ENCODE measurements at regions not wholly inside any gene's neighbourhood (a gene's known extent, or its start where the extent isn't known, plus 50 kb on each side); places are given as distances from the start of the nearest gene placed in this dataset.

DNA sequence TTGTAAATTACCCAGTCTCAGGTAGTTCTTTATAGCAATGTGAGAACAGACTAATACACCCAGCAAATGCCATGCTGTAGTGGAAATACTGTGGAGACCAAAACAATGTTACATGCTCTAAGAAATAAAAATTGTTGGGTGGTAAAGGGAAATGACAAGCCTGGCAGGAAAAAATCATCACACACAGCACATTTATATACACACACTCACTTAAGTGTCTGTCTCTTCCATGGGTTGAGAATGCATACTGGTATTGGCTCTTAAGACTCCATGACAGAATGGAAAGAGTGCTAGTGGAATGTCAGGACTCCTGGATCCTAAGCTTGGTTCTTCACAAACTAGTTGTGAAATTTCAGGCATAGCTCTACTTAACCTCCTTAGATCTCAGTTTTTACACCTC is 343.0 kb downstream of the CD83 start:
- no peak for ATAC-seq
- TF ChIP-seq OSR1 (CRISPR knock-in tag; IDR thresholded peaks at IDR 0.05) (no peak), ESRRG (CRISPR knock-in tag; IDR thresholded peaks at IDR 0.05) (no peak), ZNF8 (CRISPR knock-in tag; IDR thresholded peaks at IDR 0.05) (no peak), TCF4 (CRISPR knock-in tag; IDR thresholded peaks at IDR 0.05; ENCODE audit: borderline replicate concordance) (no peak), ZNF70 (CRISPR knock-in tag; IDR thresholded peaks at IDR 0.05) (no peak), SNAI2 (CRISPR knock-in tag; IDR thresholded peaks at IDR 0.05) (no peak), PATZ1 (CRISPR knock-in tag; IDR thresholded peaks at IDR 0.05; ENCODE audit: borderline replicate concordance) (no peak), ARNTL (CRISPR knock-in tag; IDR thresholded peaks at IDR 0.05; ENCODE audit: borderline replicate concordance, low read depth) (no peak), ZNF565 (CRISPR knock-in tag; conservative IDR thresholded peaks at IDR 0.05; ENCODE audit: low read depth) (no peak), PPARA (CRISPR knock-in tag; IDR thresholded peaks at IDR 0.05; ENCODE audit: borderline replicate concordance) (no peak)
- TF ChIP-seq, protein P1, sequence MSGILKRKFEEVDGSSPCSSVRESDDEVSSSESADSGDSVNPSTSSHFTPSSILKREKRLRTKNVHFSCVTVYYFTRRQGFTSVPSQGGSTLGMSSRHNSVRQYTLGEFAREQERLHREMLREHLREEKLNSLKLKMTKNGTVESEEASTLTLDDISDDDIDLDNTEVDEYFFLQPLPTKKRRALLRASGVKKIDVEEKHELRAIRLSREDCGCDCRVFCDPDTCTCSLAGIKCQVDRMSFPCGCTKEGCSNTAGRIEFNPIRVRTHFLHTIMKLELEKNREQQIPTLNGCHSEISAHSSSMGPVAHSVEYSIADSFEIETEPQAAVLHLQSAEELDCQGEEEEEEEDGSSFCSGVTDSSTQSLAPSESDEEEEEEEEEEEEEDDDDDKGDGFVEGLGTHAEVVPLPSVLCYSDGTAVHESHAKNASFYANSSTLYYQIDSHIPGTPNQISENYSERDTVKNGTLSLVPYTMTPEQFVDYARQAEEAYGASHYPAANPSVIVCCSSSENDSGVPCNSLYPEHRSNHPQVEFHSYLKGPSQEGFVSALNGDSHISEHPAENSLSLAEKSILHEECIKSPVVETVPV (CRISPR knock-in tag; IDR thresholded peaks at IDR 0.05), result no peak
- TF ChIP-seq, protein P2, sequence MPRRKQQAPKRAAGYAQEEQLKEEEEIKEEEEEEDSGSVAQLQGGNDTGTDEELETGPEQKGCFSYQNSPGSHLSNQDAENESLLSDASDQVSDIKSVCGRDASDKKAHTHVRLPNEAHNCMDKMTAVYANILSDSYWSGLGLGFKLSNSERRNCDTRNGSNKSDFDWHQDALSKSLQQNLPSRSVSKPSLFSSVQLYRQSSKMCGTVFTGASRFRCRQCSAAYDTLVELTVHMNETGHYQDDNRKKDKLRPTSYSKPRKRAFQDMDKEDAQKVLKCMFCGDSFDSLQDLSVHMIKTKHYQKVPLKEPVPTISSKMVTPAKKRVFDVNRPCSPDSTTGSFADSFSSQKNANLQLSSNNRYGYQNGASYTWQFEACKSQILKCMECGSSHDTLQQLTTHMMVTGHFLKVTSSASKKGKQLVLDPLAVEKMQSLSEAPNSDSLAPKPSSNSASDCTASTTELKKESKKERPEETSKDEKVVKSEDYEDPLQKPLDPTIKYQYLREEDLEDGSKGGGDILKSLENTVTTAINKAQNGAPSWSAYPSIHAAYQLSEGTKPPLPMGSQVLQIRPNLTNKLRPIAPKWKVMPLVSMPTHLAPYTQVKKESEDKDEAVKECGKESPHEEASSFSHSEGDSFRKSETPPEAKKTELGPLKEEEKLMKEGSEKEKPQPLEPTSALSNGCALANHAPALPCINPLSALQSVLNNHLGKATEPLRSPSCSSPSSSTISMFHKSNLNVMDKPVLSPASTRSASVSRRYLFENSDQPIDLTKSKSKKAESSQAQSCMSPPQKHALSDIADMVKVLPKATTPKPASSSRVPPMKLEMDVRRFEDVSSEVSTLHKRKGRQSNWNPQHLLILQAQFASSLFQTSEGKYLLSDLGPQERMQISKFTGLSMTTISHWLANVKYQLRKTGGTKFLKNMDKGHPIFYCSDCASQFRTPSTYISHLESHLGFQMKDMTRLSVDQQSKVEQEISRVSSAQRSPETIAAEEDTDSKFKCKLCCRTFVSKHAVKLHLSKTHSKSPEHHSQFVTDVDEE (CRISPR knock-in tag; IDR thresholded peaks at IDR 0.05), result no peak

GRCh38 chr6:14462135-14462534 is 344.6 kb downstream of the CD83 start:
- TF ChIP-seq SNAI2 (CRISPR knock-in tag; IDR thresholded peaks at IDR 0.05), result no peak
- TF ChIP-seq, protein P1 (CRISPR knock-in tag; IDR thresholded peaks at IDR 0.05), result no peak
- no peak for TF ChIP-seq RARB (CRISPR knock-in tag; IDR thresholded peaks at IDR 0.05)
- TF ChIP-seq, protein P2 (CRISPR knock-in tag; IDR thresholded peaks at IDR 0.05), result no peak
- TF ChIP-seq ISL1 (CRISPR knock-in tag; IDR thresholded peaks at IDR 0.05), result no peak
- no peak for TF ChIP-seq CREB5 (CRISPR knock-in tag; IDR thresholded peaks at IDR 0.05; ENCODE audit: low read depth)
- TF ChIP-seq PPARA (CRISPR knock-in tag; IDR thresholded peaks at IDR 0.05; ENCODE audit: borderline replicate concordance), result no peak
- TF ChIP-seq PATZ1 (CRISPR knock-in tag; IDR thresholded peaks at IDR 0.05; ENCODE audit: borderline replicate concordance), result no peak
- TF ChIP-seq ZNF70 (CRISPR knock-in tag; IDR thresholded peaks at IDR 0.05), result no peak
- TF ChIP-seq TOX (CRISPR knock-in tag; IDR thresholded peaks at IDR 0.05; ENCODE audit: borderline replicate concordance), result no peak
- TF ChIP-seq CSDC2 (CRISPR knock-in tag; IDR thresholded peaks at IDR 0.05), result no peak
- no peak for TF ChIP-seq TCF4 (CRISPR knock-in tag; IDR thresholded peaks at IDR 0.05; ENCODE audit: borderline replicate concordance)
- no peak for TF ChIP-seq ARNTL (CRISPR knock-in tag; IDR thresholded peaks at IDR 0.05; ENCODE audit: borderline replicate concordance, low read depth)
- TF ChIP-seq BACH2 (CRISPR knock-in tag; IDR thresholded peaks at IDR 0.05; ENCODE audit: borderline replicate concordance), result no peak
- TF ChIP-seq, protein P3, sequence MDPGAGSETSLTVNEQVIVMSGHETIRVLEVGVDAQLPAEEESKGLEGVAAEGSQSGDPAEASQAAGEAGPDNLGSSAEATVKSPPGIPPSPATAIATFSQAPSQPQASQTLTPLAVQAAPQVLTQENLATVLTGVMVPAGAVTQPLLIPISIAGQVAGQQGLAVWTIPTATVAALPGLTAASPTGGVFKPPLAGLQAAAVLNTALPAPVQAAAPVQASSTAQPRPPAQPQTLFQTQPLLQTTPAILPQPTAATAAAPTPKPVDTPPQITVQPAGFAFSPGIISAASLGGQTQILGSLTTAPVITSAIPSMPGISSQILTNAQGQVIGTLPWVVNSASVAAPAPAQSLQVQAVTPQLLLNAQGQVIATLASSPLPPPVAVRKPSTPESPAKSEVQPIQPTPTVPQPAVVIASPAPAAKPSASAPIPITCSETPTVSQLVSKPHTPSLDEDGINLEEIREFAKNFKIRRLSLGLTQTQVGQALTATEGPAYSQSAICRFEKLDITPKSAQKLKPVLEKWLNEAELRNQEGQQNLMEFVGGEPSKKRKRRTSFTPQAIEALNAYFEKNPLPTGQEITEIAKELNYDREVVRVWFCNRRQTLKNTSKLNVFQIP (CRISPR knock-in tag; IDR thresholded peaks at IDR 0.05; ENCODE audit: borderline replicate concordance, low read depth), result no peak
- no peak for TF ChIP-seq ZFP3 (CRISPR knock-in tag; IDR thresholded peaks at IDR 0.05)
- no peak for TF ChIP-seq ESRRG (CRISPR knock-in tag; IDR thresholded peaks at IDR 0.05)
- no peak for TF ChIP-seq GLIS3 (CRISPR knock-in tag; IDR thresholded peaks at IDR 0.05)
- no peak for TF ChIP-seq OSR1 (CRISPR knock-in tag; IDR thresholded peaks at IDR 0.05)
- no peak for TF ChIP-seq ZFP30 (CRISPR knock-in tag; IDR thresholded peaks at IDR 0.05)
- ATAC-seq, result no peak
